A549 (cell line): ENCODE measurements at regions not wholly inside any gene's neighbourhood (a gene's known extent, or its start where the extent isn't known, plus 50 kb on each side); places are given as distances from the start of the nearest gene placed in this dataset.

Experiments
- ATAC-seq, 2 experiments: fragments of 200-7000 bp in 1 of 2; fragments of >200 bp in 1 of 2; cut with Nextera tagmentation in 1 of 2; cut with Tn5 transposase in 1 of 2; 3 replicates each; pipeline versions ENCODE4 v1.8.0 to v1.9.1; 2018 to 2020; ENCODE audit warnings: mild to moderate bottlenecking in 1 of 2, moderate library complexity in 1 of 2
- CTCF ChIA-PET: fragments of 300-600 bp; sonication (Branson Sonifier 250); formaldehyde crosslinking; extraction: SDS; loops from one replicate; lab custom pipeline; 2021; ENCODE audit warnings: antibody characterized with exemption, inconsistent platforms; lab: Yijun Ruan, JAX
- POLR2A ChIA-PET: fragments of 350-600 bp; formaldehyde crosslinking; extraction: SDS; loops from one replicate; lab custom pipeline; 2021; ENCODE audit warnings: antibody characterized with exemption, inconsistent platforms; lab: Yijun Ruan, JAX
- DNase-seq, 2 experiments: peaks; one replicate each; pipeline versions ENCODE4 v3.0.0 to v3.0.0-alpha.2; 2011 to 2016; ENCODE audit warnings: low read depth in 1 of 2, low spot score in 1 of 2
- FAIRE-seq: peaks from 2 replicates; lab custom pipeline; 2011; peaks lifted over from hg19 to GRCh38; lab: Jason Lieb, UNC
- H3K27ac ChIP-seq, 2 experiments: fragments of >200 bp; sonication (Bioruptor Twin); formaldehyde crosslinking; 3 replicates each; pipeline ENCODE4 v1.5.1; 2016 to 2017
- H3K4me1 ChIP-seq: fragments of >200 bp; sonication (Bioruptor Twin); formaldehyde crosslinking; 3 replicates; pipeline ENCODE4 v1.6.1; 2016
- H3K4me2 ChIP-seq: fragments of >200 bp; sonication (Bioruptor Twin); formaldehyde crosslinking; 3 replicates; pipeline ENCODE4 v1.6.1; 2016
- H3K4me3 ChIP-seq: fragments of >200 bp; sonication (Bioruptor Twin); formaldehyde crosslinking; 3 replicates; pipeline ENCODE4 v1.5.1; 2016
- H3K9me3 ChIP-seq: fragments of >200 bp; sonication (Bioruptor Twin); formaldehyde crosslinking; 3 replicates; pipeline ENCODE4 v1.6.1; 2016
- CEBPB ChIP-seq, 2 experiments: fragments of >200 bp in 1 of 2; sonication (Bioruptor Twin) in 1 of 2; formaldehyde crosslinking in 1 of 2; IDR thresholded peaks; 2 replicates each; pipeline ENCODE4 v1.6.1; 2012 to 2016
- CHD4 ChIP-seq: fragments of 200-600 bp; sonication (generic); IDR thresholded peaks from 2 replicates; pipeline ENCODE4 v1.6.1; 2016; ENCODE audit warnings: antibody characterized with exemption, mild to moderate bottlenecking, borderline replicate concordance
- EP300 ChIP-seq, 2 experiments: fragments of >200 bp; sonication (Bioruptor Twin); formaldehyde crosslinking; IDR thresholded peaks; 2 replicates in 1 of 2; 3 replicates in 1 of 2; pipeline ENCODE4 v1.6.1; 2016 to 2017
- ESRRA ChIP-seq: fragments of 150-350 bp; IDR thresholded peaks from 2 replicates; pipeline ENCODE4 v1.6.1; 2014; ENCODE audit warnings: mild to moderate bottlenecking, low read length, borderline replicate concordance
- FOSL2 ChIP-seq, 2 experiments: fragments of 450-650 bp in 1 of 2; fragments of >200 bp in 1 of 2; sonication (Bioruptor Twin) in 1 of 2; formaldehyde crosslinking; IDR thresholded peaks; 2 replicates each; pipeline versions ENCODE4 v1.5.0 to v1.6.1; 2016 to 2020; ENCODE audit warnings: mild to moderate bottlenecking in 1 of 2, moderate library complexity in 1 of 2
- HOXB5 ChIP-seq: fragments of 250-450 bp; sonication (Bioruptor Pico); IDR thresholded peaks from 2 replicates; pipeline ENCODE4 v1.5.0; 2020; ENCODE audit warnings: mild to moderate bottlenecking, moderate library complexity
- JUN ChIP-seq, 2 experiments: fragments of >200 bp; sonication (Bioruptor Twin); formaldehyde crosslinking; IDR thresholded peaks; 2 replicates in 1 of 2; 3 replicates in 1 of 2; pipeline ENCODE4 v1.6.1; 2016 to 2017
- KDM1A ChIP-seq: fragments of 200-600 bp; sonication (generic); IDR thresholded peaks from 2 replicates; pipeline ENCODE4 v1.6.1; 2016; ENCODE audit warnings: low read depth, mild to moderate bottlenecking
- KDM5A ChIP-seq: fragments of 200-600 bp; sonication (generic); IDR thresholded peaks from 2 replicates; pipeline ENCODE4 v1.6.1; 2016; ENCODE audit warnings: antibody characterized with exemption, mild to moderate bottlenecking
- NPAS2 ChIP-seq: fragments of 250-450 bp; sonication (Bioruptor Pico); IDR thresholded peaks from 2 replicates; pipeline ENCODE4 v1.8.0; 2022; ENCODE audit warnings: mild to moderate bottlenecking, moderate library complexity, borderline replicate concordance
- RFX5 ChIP-seq: fragments of 450-650 bp; IDR thresholded peaks from 2 replicates; pipeline ENCODE4 v1.7.1; 2014; ENCODE audit warnings: antibody characterized with exemption, mild to moderate bottlenecking, moderate library complexity
- RNF2 ChIP-seq: fragments of 200-600 bp; sonication (generic); IDR thresholded peaks from 2 replicates; pipeline ENCODE4 v1.6.1; 2016; ENCODE audit warnings: low read depth, mild to moderate bottlenecking, antibody characterized with exemption, moderate library complexity, borderline replicate concordance
- SMC3 ChIP-seq: fragments of >200 bp; sonication (Bioruptor Twin); formaldehyde crosslinking; IDR thresholded peaks from 3 replicates; pipeline ENCODE4 v1.6.1; 2018; ENCODE audit warnings: inconsistent platforms
- ZC3H11A ChIP-seq: fragments of 450-650 bp; IDR thresholded peaks from 2 replicates; pipeline ENCODE4 v1.6.1; 2014; ENCODE audit warnings: antibody characterized with exemption, mild to moderate bottlenecking
- ZFP36 ChIP-seq: fragments of 450-650 bp; IDR thresholded peaks from 2 replicates; pipeline ENCODE4 v1.6.1; 2014; ENCODE audit warnings: borderline replicate concordance; ENCODE audit not compliant: partially characterized antibody
- WGBS: methylation state at CpG from one replicate; pipeline ENCODE4 v1.1.6; 2017; ENCODE audit errors: missing lambda C conversion rate; 5-methylcytosine and 5-hydroxymethylcytosine counted together
- TF ChIP-seq, protein P1 (sequence below): IDR thresholded peaks from 2 replicates; pipeline ENCODE4 v1.6.1; 2012
- TF ChIP-seq, protein P2 (sequence below): fragments of 200-600 bp; sonication (generic); IDR thresholded peaks from 2 replicates; pipeline ENCODE4 v1.6.1; 2016; ENCODE audit warnings: antibody characterized with exemption, mild to moderate bottlenecking, moderate library complexity
- TF ChIP-seq, protein P3 (sequence below): fragments of >200 bp; sonication (Bioruptor Twin); formaldehyde crosslinking; IDR thresholded peaks from 3 replicates; pipeline ENCODE4 v1.5.1; 2016
- TF ChIP-seq, protein P4 (sequence below): fragments of >200 bp; sonication (Bioruptor Twin); formaldehyde crosslinking; IDR thresholded peaks from 3 replicates; pipeline ENCODE4 v1.6.1; 2016

DNA sequence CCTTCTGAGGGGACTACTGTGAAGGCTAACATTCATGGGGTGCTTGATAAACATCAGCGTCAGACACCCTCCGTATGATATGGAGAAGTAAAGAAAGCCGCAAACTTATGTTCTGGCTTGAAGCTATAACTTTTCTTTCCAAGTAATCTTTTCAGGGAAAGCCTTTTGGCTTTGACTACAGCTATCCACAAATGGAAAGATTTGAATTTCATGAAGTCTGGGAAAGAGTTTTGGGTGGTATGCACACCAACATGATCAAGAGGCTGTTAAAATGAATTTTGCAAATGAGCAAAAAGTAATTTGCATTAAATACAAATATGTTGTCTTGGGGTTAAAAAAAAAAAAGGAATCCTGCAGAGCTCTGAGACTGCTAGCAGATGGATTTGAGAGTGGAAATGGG lies 114.8 kb upstream of the LIMCH1 start:
- ATAC-seq, result no peak
- Histone ChIP-seq H3K4me2 (no peak overlapping the region), H3K9me3 (no peaks in the 10 kb centered on the region), H3K4me1 (peaks cover 56% of the 10 kb centered on the region)
- 89% methylated on average over 3 of the region's 3 CpGs for WGBS
- FAIRE-seq, result no peak
- no peak for DNase-seq
- TF ChIP-seq EP300 (IDR thresholded peaks at IDR 0.05), result no peak
- TF ChIP-seq, protein P1, sequence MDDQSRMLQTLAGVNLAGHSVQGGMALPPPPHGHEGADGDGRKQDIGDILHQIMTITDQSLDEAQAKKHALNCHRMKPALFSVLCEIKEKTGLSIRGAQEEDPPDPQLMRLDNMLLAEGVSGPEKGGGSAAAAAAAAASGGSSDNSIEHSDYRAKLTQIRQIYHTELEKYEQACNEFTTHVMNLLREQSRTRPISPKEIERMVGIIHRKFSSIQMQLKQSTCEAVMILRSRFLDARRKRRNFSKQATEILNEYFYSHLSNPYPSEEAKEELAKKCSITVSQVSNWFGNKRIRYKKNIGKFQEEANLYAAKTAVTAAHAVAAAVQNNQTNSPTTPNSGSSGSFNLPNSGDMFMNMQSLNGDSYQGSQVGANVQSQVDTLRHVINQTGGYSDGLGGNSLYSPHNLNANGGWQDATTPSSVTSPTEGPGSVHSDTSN, result no peak
- TF ChIP-seq NPAS2 (CRISPR knock-in tag), result no peak
- TF ChIP-seq CHD4, result no peak
- no peak for TF ChIP-seq SMC3
- no peak for TF ChIP-seq CEBPB (IDR thresholded peaks at IDR 0.05)
- TF ChIP-seq, protein P2, sequence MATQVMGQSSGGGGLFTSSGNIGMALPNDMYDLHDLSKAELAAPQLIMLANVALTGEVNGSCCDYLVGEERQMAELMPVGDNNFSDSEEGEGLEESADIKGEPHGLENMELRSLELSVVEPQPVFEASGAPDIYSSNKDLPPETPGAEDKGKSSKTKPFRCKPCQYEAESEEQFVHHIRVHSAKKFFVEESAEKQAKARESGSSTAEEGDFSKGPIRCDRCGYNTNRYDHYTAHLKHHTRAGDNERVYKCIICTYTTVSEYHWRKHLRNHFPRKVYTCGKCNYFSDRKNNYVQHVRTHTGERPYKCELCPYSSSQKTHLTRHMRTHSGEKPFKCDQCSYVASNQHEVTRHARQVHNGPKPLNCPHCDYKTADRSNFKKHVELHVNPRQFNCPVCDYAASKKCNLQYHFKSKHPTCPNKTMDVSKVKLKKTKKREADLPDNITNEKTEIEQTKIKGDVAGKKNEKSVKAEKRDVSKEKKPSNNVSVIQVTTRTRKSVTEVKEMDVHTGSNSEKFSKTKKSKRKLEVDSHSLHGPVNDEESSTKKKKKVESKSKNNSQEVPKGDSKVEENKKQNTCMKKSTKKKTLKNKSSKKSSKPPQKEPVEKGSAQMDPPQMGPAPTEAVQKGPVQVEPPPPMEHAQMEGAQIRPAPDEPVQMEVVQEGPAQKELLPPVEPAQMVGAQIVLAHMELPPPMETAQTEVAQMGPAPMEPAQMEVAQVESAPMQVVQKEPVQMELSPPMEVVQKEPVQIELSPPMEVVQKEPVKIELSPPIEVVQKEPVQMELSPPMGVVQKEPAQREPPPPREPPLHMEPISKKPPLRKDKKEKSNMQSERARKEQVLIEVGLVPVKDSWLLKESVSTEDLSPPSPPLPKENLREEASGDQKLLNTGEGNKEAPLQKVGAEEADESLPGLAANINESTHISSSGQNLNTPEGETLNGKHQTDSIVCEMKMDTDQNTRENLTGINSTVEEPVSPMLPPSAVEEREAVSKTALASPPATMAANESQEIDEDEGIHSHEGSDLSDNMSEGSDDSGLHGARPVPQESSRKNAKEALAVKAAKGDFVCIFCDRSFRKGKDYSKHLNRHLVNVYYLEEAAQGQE, result no peak
- no peak for TF ChIP-seq KDM1A
- no peak for TF ChIP-seq FOSL2 (IDR thresholded peaks at IDR 0.05)
- TF ChIP-seq FOSL2 (CRISPR knock-in tag; IDR thresholded peaks at IDR 0.05), result no peak
- TF ChIP-seq RFX5, result no peak
- TF ChIP-seq ZC3H11A, result no peak
- no peak for TF ChIP-seq RNF2
- TF ChIP-seq KDM5A, result no peak
- TF ChIP-seq, protein P3, sequence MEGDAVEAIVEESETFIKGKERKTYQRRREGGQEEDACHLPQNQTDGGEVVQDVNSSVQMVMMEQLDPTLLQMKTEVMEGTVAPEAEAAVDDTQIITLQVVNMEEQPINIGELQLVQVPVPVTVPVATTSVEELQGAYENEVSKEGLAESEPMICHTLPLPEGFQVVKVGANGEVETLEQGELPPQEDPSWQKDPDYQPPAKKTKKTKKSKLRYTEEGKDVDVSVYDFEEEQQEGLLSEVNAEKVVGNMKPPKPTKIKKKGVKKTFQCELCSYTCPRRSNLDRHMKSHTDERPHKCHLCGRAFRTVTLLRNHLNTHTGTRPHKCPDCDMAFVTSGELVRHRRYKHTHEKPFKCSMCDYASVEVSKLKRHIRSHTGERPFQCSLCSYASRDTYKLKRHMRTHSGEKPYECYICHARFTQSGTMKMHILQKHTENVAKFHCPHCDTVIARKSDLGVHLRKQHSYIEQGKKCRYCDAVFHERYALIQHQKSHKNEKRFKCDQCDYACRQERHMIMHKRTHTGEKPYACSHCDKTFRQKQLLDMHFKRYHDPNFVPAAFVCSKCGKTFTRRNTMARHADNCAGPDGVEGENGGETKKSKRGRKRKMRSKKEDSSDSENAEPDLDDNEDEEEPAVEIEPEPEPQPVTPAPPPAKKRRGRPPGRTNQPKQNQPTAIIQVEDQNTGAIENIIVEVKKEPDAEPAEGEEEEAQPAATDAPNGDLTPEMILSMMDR, result no peak
- TF ChIP-seq ESRRA, result no peak
- no peak for TF ChIP-seq HOXB5 (CRISPR knock-in tag)
- TF ChIP-seq ZFP36, result no peak
- no peak for TF ChIP-seq JUN (IDR thresholded peaks at IDR 0.05)
- TF ChIP-seq, all 56 proteins: peak for 0
- CTCF ChIA-PET, result interaction anchor here (1.6 kb wide), 1 partner anchor 10 kb away, joined by 5 read pairs; no protein-coding TSS in a partner anchor
- no peak overlapping the region for H3K4me3 ChIP-seq
- POLR2A ChIA-PET, result no interaction called here
- H3K27ac ChIP-seq, result no peak overlapping the region

DNA sequence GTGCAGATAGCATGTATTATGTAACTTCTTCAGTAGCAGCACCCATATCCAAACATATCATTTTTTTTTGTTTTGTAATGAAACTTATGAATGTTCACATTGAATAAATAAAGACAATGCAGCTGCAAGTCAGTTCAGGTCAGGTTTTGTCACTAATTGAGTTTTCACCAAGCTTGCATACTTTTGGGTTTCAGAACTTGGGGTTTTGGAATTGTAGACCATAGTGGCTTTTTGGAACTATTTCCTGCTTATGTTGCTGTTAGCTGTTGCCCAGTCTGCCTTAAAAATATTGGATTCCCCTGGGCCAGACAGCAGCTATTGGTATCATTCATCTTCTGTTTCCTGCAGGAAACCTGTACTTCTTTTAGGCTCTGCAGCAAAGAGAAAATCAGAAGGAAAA lies 113.4 kb upstream of the LIMCH1 start:
- POLR2A ChIA-PET, result no interaction called here
- DNase-seq (no peak), ATAC-seq (no peak), FAIRE-seq (no peak)
- Histone ChIP-seq H3K4me2 (no peak overlapping the region), H3K4me3 (no peak overlapping the region), H3K27ac (peak overlapping the region in 1 of 2 experiments; percentile 64; a peak in 1 of 6 replicates), H3K9me3 (no peaks in the 10 kb centered on the region), H3K4me1 (peaks cover 56% of the 10 kb centered on the region)
- TF ChIP-seq, protein P2, result no peak
- TF ChIP-seq, protein P4, sequence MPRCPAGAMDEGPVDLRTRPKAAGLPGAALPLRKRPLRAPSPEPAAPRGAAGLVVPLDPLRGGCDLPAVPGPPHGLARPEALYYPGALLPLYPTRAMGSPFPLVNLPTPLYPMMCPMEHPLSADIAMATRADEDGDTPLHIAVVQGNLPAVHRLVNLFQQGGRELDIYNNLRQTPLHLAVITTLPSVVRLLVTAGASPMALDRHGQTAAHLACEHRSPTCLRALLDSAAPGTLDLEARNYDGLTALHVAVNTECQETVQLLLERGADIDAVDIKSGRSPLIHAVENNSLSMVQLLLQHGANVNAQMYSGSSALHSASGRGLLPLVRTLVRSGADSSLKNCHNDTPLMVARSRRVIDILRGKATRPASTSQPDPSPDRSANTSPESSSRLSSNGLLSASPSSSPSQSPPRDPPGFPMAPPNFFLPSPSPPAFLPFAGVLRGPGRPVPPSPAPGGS, result no peak
- no peak for TF ChIP-seq ZFP36
- CTCF ChIA-PET, result no interaction called here
